H9 (cell line): ENCODE measurements at regions not wholly inside any gene's neighbourhood (a gene's known extent, or its start where the extent isn't known, plus 50 kb on each side); places are given as distances from the start of the nearest gene placed in this dataset.

Experiments
- DNase-seq: peaks from one replicate; pipeline ENCODE4 v3.0.0-alpha.2; 2017
- H2AFZ ChIP-seq: one replicate; pipeline ENCODE4 v1.6.1; 2013; ENCODE audit warnings: mild to moderate bottlenecking, low read length, control low read depth, moderate library complexity
- H2AK5ac ChIP-seq: 2 replicates; pipeline ENCODE4 v1.6.1; 2013; ENCODE audit warnings: low read length, control low read depth, mixed read lengths; ENCODE audit not compliant: insufficient read length
- H2BK120ac ChIP-seq: one replicate; pipeline ENCODE4 v1.6.1; 2013; ENCODE audit warnings: low read depth, mild to moderate bottlenecking, low read length, control low read depth, inconsistent platforms; ENCODE audit not compliant: poor library complexity, severe bottlenecking
- H2BK12ac ChIP-seq: 2 replicates; pipeline ENCODE4 v1.6.1; 2013; ENCODE audit warnings: low read length, control low read depth, mixed read lengths, low read depth; ENCODE audit not compliant: insufficient read length
- H2BK15ac ChIP-seq: 2 replicates; pipeline ENCODE4 v1.6.1; 2013; ENCODE audit warnings: low read depth, low read length, control low read depth
- H2BK20ac ChIP-seq: one replicate; pipeline ENCODE4 v1.6.1; 2013; ENCODE audit warnings: low read depth, mild to moderate bottlenecking, low read length, control low read depth, inconsistent platforms; ENCODE audit not compliant: poor library complexity, severe bottlenecking
- H2BK5ac ChIP-seq: 2 replicates; pipeline ENCODE4 v1.6.1; 2013; ENCODE audit warnings: low read length, control low read depth, mixed read lengths; ENCODE audit not compliant: insufficient read length
- H3K14ac ChIP-seq: 2 replicates; pipeline ENCODE4 v1.6.1; 2013; ENCODE audit warnings: low read length, control low read depth; ENCODE audit not compliant: insufficient read depth
- H3K18ac ChIP-seq: 2 replicates; pipeline ENCODE4 v1.6.1; 2013; ENCODE audit warnings: low read depth, mild to moderate bottlenecking, mixed read lengths, low read length, control low read depth; ENCODE audit not compliant: insufficient read length
- H3K23ac ChIP-seq: 2 replicates; pipeline ENCODE4 v1.6.1; 2013; ENCODE audit warnings: low read length, control low read depth, mixed read lengths, low read depth; ENCODE audit not compliant: insufficient read length
- H3K23me2 ChIP-seq: 2 replicates; pipeline ENCODE4 v1.6.1; 2013; ENCODE audit warnings: low read depth, mild to moderate bottlenecking, mixed read lengths, low read length, control low read depth; ENCODE audit not compliant: insufficient read length, poor library complexity, severe bottlenecking
- H3K27ac ChIP-seq: 2 replicates; pipeline ENCODE4 v1.5.1; 2013; ENCODE audit warnings: low read length, control low read depth, mixed read lengths, low read depth; ENCODE audit not compliant: insufficient read length
- H3K27me3 ChIP-seq: 2 replicates; pipeline ENCODE4 v1.6.1; 2013; ENCODE audit warnings: low read length, control low read depth, inconsistent platforms; ENCODE audit not compliant: insufficient read depth
- H3K4ac ChIP-seq: 2 replicates; pipeline ENCODE4 v1.6.1; 2013; ENCODE audit warnings: low read depth, mild to moderate bottlenecking, control low read depth, inconsistent platforms, low read length, moderate library complexity
- H3K4me1 ChIP-seq: 2 replicates; pipeline ENCODE4 v1.6.1; 2013; ENCODE audit warnings: low read length, control low read depth, inconsistent platforms; ENCODE audit not compliant: insufficient read depth
- H3K4me2 ChIP-seq: 2 replicates; pipeline ENCODE4 v1.6.1; 2013; ENCODE audit warnings: low read length, control low read depth, mixed read lengths; ENCODE audit not compliant: insufficient read length, insufficient read depth
- H3K56ac ChIP-seq: 2 replicates; pipeline ENCODE4 v1.6.1; 2013; ENCODE audit warnings: low read depth, mild to moderate bottlenecking, mixed read lengths, low read length, control low read depth; ENCODE audit not compliant: insufficient read length
- H3K79me1 ChIP-seq: 2 replicates; pipeline ENCODE4 v1.6.1; 2013; ENCODE audit warnings: low read depth, mild to moderate bottlenecking, moderate library complexity, low read length, control low read depth, inconsistent platforms; ENCODE audit not compliant: insufficient read depth, poor library complexity, severe bottlenecking
- H3K79me2 ChIP-seq: 2 replicates; pipeline ENCODE4 v1.6.1; 2013; ENCODE audit warnings: low read length, control low read depth, inconsistent platforms; ENCODE audit not compliant: insufficient read depth
- H3K9ac ChIP-seq: 2 replicates; pipeline ENCODE4 v1.6.1; 2013; ENCODE audit warnings: low read length, control low read depth, mixed read lengths; ENCODE audit not compliant: insufficient read length; ENCODE audit errors: extremely low read depth
- H3K9me3 ChIP-seq: one replicate; pipeline ENCODE4 v1.6.1; 2013; ENCODE audit warnings: low read depth, low read length, inconsistent platforms; ENCODE audit not compliant: control insufficient read depth
- H3T11ph ChIP-seq: one replicate; pipeline ENCODE4 v1.6.1; 2013; ENCODE audit warnings: mild to moderate bottlenecking, low read length, control low read depth, inconsistent platforms
- H4K20me1 ChIP-seq: one replicate; pipeline ENCODE4 v1.6.1; 2013; ENCODE audit not compliant: control insufficient read depth, insufficient read length, insufficient read depth
- H4K5ac ChIP-seq: 2 replicates; pipeline ENCODE4 v1.6.1; 2013; ENCODE audit warnings: low read depth, mild to moderate bottlenecking, mixed read lengths, low read length, control low read depth; ENCODE audit not compliant: insufficient read length
- H4K8ac ChIP-seq: replicated peaks from 2 replicates; pipeline ENCODE4 v1.6.1; 2013; ENCODE audit warnings: low read length, control low read depth, mixed read lengths, low read depth; ENCODE audit not compliant: insufficient read length
- H4K91ac ChIP-seq: 2 replicates; pipeline ENCODE4 v1.6.1; 2013; ENCODE audit warnings: low read depth, mild to moderate bottlenecking, moderate library complexity, mixed read lengths, low read length, control low read depth; ENCODE audit not compliant: insufficient read length
- H3K27ac Mint-ChIP-seq, 3 experiments: 2 replicates in 2 of 3; 3 replicates in 1 of 3; pipeline ENCODE4 v1.8.0; 2020 to 2021; ENCODE audit warnings: mixed read lengths in 3 of 3, mild to moderate bottlenecking in 1 of 3, moderate library complexity in 1 of 3
- H3K27me3 Mint-ChIP-seq: 2 replicates; pipeline ENCODE4 v1.8.0; 2021; ENCODE audit warnings: low read depth, mild to moderate bottlenecking, moderate library complexity, mixed read lengths
- H3K36me3 Mint-ChIP-seq, 3 experiments: 2 replicates in 2 of 3; 3 replicates in 1 of 3; pipeline ENCODE4 v1.8.0; 2020 to 2021; ENCODE audit warnings: low read depth in 3 of 3, mixed read lengths in 3 of 3; ENCODE audit not compliant: insufficient read depth in 1 of 3
- H3K4me1 Mint-ChIP-seq, 2 experiments: 2 replicates each; pipeline ENCODE4 v1.8.0; 2020; ENCODE audit warnings: mixed read lengths in 2 of 2
- H3K4me3 Mint-ChIP-seq, 2 experiments: 2 replicates in 1 of 2; 3 replicates in 1 of 2; pipeline ENCODE4 v1.8.0; 2020 to 2021; ENCODE audit warnings: mild to moderate bottlenecking in 2 of 2, mixed read lengths in 2 of 2, moderate library complexity in 1 of 2
- H3K9me3 Mint-ChIP-seq, 2 experiments: 2 replicates in 1 of 2; 3 replicates in 1 of 2; pipeline ENCODE4 v1.8.0; 2020; ENCODE audit warnings: mild to moderate bottlenecking in 2 of 2, mixed read lengths in 2 of 2, moderate library complexity in 1 of 2
- WGBS: extraction: QIAGEN DNeasy Blood & Tissue Kit; methylation state at CpG from one replicate; pipeline ENCODE4 v1.1.7; 2013; ENCODE audit warnings: missing lambda C conversion rate, low lambda C conversion rate, mixed read lengths; ENCODE audit not compliant: insufficient read length; ENCODE audit errors: extremely low coverage; 5-methylcytosine and 5-hydroxymethylcytosine counted together
- TF ChIP-seq, protein P1 (sequence below): fragments of 200-600 bp; sonication (generic); conservative IDR thresholded peaks from 3 replicates; pipeline ENCODE4 v1.8.0; 2021; ENCODE audit warnings: antibody characterized with exemption, mild to moderate bottlenecking

GRCh38 chr16:74230126-74230525 lies 66.5 kb upstream of the PSMD7 start:
- H3K79me1 ChIP-seq = no peaks in the 10 kb centered on the region
- no peak overlapping the region for H3K4me2 ChIP-seq
- H3K79me2 ChIP-seq = no peaks in the 10 kb centered on the region
- TF ChIP-seq, protein P1, sequence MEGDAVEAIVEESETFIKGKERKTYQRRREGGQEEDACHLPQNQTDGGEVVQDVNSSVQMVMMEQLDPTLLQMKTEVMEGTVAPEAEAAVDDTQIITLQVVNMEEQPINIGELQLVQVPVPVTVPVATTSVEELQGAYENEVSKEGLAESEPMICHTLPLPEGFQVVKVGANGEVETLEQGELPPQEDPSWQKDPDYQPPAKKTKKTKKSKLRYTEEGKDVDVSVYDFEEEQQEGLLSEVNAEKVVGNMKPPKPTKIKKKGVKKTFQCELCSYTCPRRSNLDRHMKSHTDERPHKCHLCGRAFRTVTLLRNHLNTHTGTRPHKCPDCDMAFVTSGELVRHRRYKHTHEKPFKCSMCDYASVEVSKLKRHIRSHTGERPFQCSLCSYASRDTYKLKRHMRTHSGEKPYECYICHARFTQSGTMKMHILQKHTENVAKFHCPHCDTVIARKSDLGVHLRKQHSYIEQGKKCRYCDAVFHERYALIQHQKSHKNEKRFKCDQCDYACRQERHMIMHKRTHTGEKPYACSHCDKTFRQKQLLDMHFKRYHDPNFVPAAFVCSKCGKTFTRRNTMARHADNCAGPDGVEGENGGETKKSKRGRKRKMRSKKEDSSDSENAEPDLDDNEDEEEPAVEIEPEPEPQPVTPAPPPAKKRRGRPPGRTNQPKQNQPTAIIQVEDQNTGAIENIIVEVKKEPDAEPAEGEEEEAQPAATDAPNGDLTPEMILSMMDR = no peak
- no peak overlapping the region for H3T11ph ChIP-seq
- no peak overlapping the region for H4K8ac ChIP-seq
- H3K14ac ChIP-seq = no peak overlapping the region
- Mint-ChIP-seq H3K4me1 (peaks cover 8 to 12% of the 10 kb centered on the region in 2 experiments; a peak in 3 of 4 replicates), H3K9me3 (no peaks in the 10 kb centered on the region), H3K27ac (no peak overlapping the region), H3K36me3 (no peaks in the 10 kb centered on the region), H3K27me3 (no peaks in the 10 kb centered on the region), H3K4me3 (no peak overlapping the region)
- no peak overlapping the region for H3K27ac ChIP-seq
- no peak for DNase-seq
- H4K5ac ChIP-seq = no peak overlapping the region
- H3K9me3 ChIP-seq = no peaks in the 10 kb centered on the region
- no peak overlapping the region for H3K23ac ChIP-seq
- H3K18ac ChIP-seq = no peak overlapping the region
- no peak overlapping the region for H3K4ac ChIP-seq
- no peaks in the 10 kb centered on the region for H4K20me1 ChIP-seq
- H2AK5ac ChIP-seq = no peak overlapping the region
- no peak overlapping the region for H2BK20ac ChIP-seq
- no peak overlapping the region for H2AFZ ChIP-seq
- no peak overlapping the region for H3K9ac ChIP-seq
- no peak overlapping the region for H4K91ac ChIP-seq
- no peak overlapping the region for H2BK15ac ChIP-seq
- WGBS = no CpG with 5 or more reads among the region's 6 CpGs
- no peaks in the 10 kb centered on the region for H3K23me2 ChIP-seq
- no peak overlapping the region for H2BK120ac ChIP-seq
- no peak overlapping the region for H3K56ac ChIP-seq
- H2BK5ac ChIP-seq = no peak overlapping the region
- H3K4me1 ChIP-seq = no peaks in the 10 kb centered on the region
- H3K27me3 ChIP-seq = no peaks in the 10 kb centered on the region
- no peak overlapping the region for H2BK12ac ChIP-seq
